Subcutaneous abdominal adipose tissue (tissue), 5 donors: ENCODE measurements at regions not wholly inside any gene's neighbourhood (a gene's known extent, or its start where the extent isn't known, plus 50 kb on each side); places are given as distances from the start of the nearest gene placed in this dataset.

ENCODE experiments used
- H3K27ac ChIP-seq: one replicate; pipeline ENCODE4 v1.7.0; 2013; ENCODE audit warnings: low read depth, mild to moderate bottlenecking, inconsistent platforms, low read length, moderate library complexity
- H3K27me3 ChIP-seq, 5 donors: one replicate each; pipeline ENCODE4 v1.7.0; 2013; ENCODE audit warnings: low read length in 5 of 5, inconsistent platforms in 1 of 5; ENCODE audit not compliant: control insufficient read depth in 5 of 5, insufficient read depth in 4 of 5
- H3K36me3 ChIP-seq, 5 donors: one replicate each; pipeline ENCODE4 v1.7.0; 2013; ENCODE audit warnings: low read length in 5 of 5; ENCODE audit not compliant: control insufficient read depth in 5 of 5, insufficient read depth in 5 of 5
- H3K4me1 ChIP-seq, 5 donors: one replicate each; pipeline ENCODE4 v1.7.0; 2013; ENCODE audit warnings: low read length in 5 of 5, mild to moderate bottlenecking in 3 of 5, moderate library complexity in 1 of 5; ENCODE audit not compliant: control insufficient read depth in 5 of 5, insufficient read depth in 5 of 5
- H3K4me3 ChIP-seq, 5 donors: one replicate each; pipeline ENCODE4 v1.7.0; 2013; ENCODE audit warnings: low read length in 5 of 5, low read depth in 1 of 5
- H3K9ac ChIP-seq, 5 donors: one replicate each; pipeline ENCODE4 v1.7.0; 2013; ENCODE audit warnings: low read length in 5 of 5, mild to moderate bottlenecking in 4 of 5, moderate library complexity in 3 of 5
- H3K9me3 ChIP-seq, 5 donors: one replicate each; pipeline ENCODE4 v1.7.0; 2013; ENCODE audit warnings: low read length in 5 of 5; ENCODE audit not compliant: control insufficient read depth in 5 of 5
- donor health status: healthy.
- donor health status: healthy.
- donor health status: healthy.
- donor health status: healthy.
- donor health status: healthy.

GRCh38 chr22:22976033-22976922 is 88.7 kb downstream of the IGLL5 start:
- no peak overlapping the region for H3K9ac ChIP-seq
- H3K27me3 ChIP-seq: peaks cover 0 to 6% (median 5%) of the 10 kb centered on the region in 5 donors
- H3K36me3 ChIP-seq: no peaks in the 10 kb centered on the region
- peaks cover 4 to 23% (median 19%) of the 10 kb centered on the region in 5 donors for H3K9me3 ChIP-seq
- no peak overlapping the region for H3K4me3 ChIP-seq
- H3K27ac ChIP-seq: no peak overlapping the region
- peaks cover 0 to 5% (median 0%) of the 10 kb centered on the region in 5 donors for H3K4me1 ChIP-seq

GRCh38 chr22:22977479-22978200 is 90.0 kb downstream of the IGLL5 start:
- H3K36me3 ChIP-seq: no peaks in the 10 kb centered on the region
- H3K27ac ChIP-seq: no peak overlapping the region
- peaks cover 0 to 6% (median 5%) of the 10 kb centered on the region in 5 donors for H3K27me3 ChIP-seq
- H3K9me3 ChIP-seq: peaks cover 6 to 31% (median 21%) of the 10 kb centered on the region in 5 donors
- peaks cover 0 to 5% (median 0%) of the 10 kb centered on the region in 5 donors for H3K4me1 ChIP-seq
- H3K9ac ChIP-seq: no peak overlapping the region
- no peak overlapping the region for H3K4me3 ChIP-seq

- H3K9me3 ChIP-seq: peaks cover 6 to 31% (median 21%) of the 10 kb centered on the region in 5 donors
- H3K4me1 ChIP-seq: peaks cover 0 to 5% (median 0%) of the 10 kb centered on the region in 5 donors
- no peak overlapping the region for H3K4me3 ChIP-seq
- peaks cover 0 to 6% (median 5%) of the 10 kb centered on the region in 5 donors for H3K27me3 ChIP-seq
- H3K27ac ChIP-seq: no peak overlapping the region
- H3K36me3 ChIP-seq: no peaks in the 10 kb centered on the region
- H3K9ac ChIP-seq: no peak overlapping the region
Observed at GRCh38 chr22:22978637-22979036, 91.0 kb downstream of the IGLL5 start.

- H3K9ac ChIP-seq: no peak overlapping the region
- H3K4me1 ChIP-seq: peaks cover 0 to 5% (median 0%) of the 10 kb centered on the region in 5 donors
- no peaks in the 10 kb centered on the region for H3K36me3 ChIP-seq
- peaks cover 6 to 31% (median 21%) of the 10 kb centered on the region in 5 donors for H3K9me3 ChIP-seq
- H3K27me3 ChIP-seq: peaks cover 0 to 6% (median 5%) of the 10 kb centered on the region in 5 donors
- no peak overlapping the region for H3K4me3 ChIP-seq
- H3K27ac ChIP-seq: no peak overlapping the region
Observed at GRCh38 chr22:22979121-22979724, 91.1 kb upstream of the GNAZ start.

- Histone ChIP-seq H3K27ac (no peak overlapping the region), H3K27me3 (peaks cover 0 to 6% (median 4%) of the 10 kb centered on the region in 5 donors), H3K36me3 (no peaks in the 10 kb centered on the region)
Observed at GRCh38 chr22:22979954-22980353, 90.4 kb upstream of the GNAZ start.

GRCh38 chr22:22981670-22982571 is 88.4 kb upstream of the GNAZ start:
- Histone ChIP-seq H3K36me3 (no peaks in the 10 kb centered on the region), H3K27me3 (peaks cover 0 to 3% (median 3%) of the 10 kb centered on the region in 5 donors), H3K4me3 (no peak overlapping the region), H3K4me1 (no peaks in the 10 kb centered on the region), H3K9me3 (peaks cover 6 to 31% (median 21%) of the 10 kb centered on the region in 5 donors), H3K27ac (no peak overlapping the region), H3K9ac (no peak overlapping the region)

More at GRCh38 chr22:22979954-22980353, 90.4 kb upstream of the GNAZ start:
- Histone ChIP-seq H3K4me1 (peaks cover 0 to 2% (median 0%) of the 10 kb centered on the region in 5 donors), H3K4me3 (no peak overlapping the region), H3K9ac (no peak overlapping the region), H3K9me3 (peaks cover 6 to 31% (median 21%) of the 10 kb centered on the region in 5 donors)

- Histone ChIP-seq H3K4me3 (no peak overlapping the region), H3K9me3 (peaks cover 6 to 31% (median 21%) of the 10 kb centered on the region in 5 donors), H3K27me3 (peaks cover 0 to 5% (median 3%) of the 10 kb centered on the region in 5 donors), H3K36me3 (no peaks in the 10 kb centered on the region), H3K27ac (no peak overlapping the region), H3K4me1 (no peaks in the 10 kb centered on the region), H3K9ac (no peak overlapping the region)
Observed at GRCh38 chr22:22982616-22983015, 87.7 kb upstream of the GNAZ start.

- Histone ChIP-seq H3K27me3 (peaks cover 0 to 5% (median 3%) of the 10 kb centered on the region in 5 donors), H3K4me3 (no peak overlapping the region), H3K36me3 (no peaks in the 10 kb centered on the region), H3K9me3 (peaks cover 6 to 31% (median 21%) of the 10 kb centered on the region in 5 donors), H3K4me1 (no peaks in the 10 kb centered on the region), H3K9ac (no peak overlapping the region), H3K27ac (no peak overlapping the region)
Observed at GRCh38 chr22:22983123-22983522, 87.2 kb upstream of the GNAZ start.

GRCh38 chr22:22983816-22984215 is 86.5 kb upstream of the GNAZ start:
- no peaks in the 10 kb centered on the region for H3K4me1 ChIP-seq
- peaks cover 0 to 7% (median 3%) of the 10 kb centered on the region in 5 donors for H3K27me3 ChIP-seq
- H3K36me3 ChIP-seq: no peaks in the 10 kb centered on the region
- no peak overlapping the region for H3K9ac ChIP-seq
- no peak overlapping the region for H3K27ac ChIP-seq
- no peak overlapping the region for H3K4me3 ChIP-seq
- H3K9me3 ChIP-seq: peaks cover 2 to 29% (median 19%) of the 10 kb centered on the region in 5 donors
